C4-2B (cell line): ENCODE measurements at regions not wholly inside any gene's neighbourhood (a gene's known extent, or its start where the extent isn't known, plus 50 kb on each side); places are given as distances from the start of the nearest gene placed in this dataset.

ENCODE experiments used
- ZFX ChIP-seq: fragments of 450-650 bp; IDR thresholded peaks from 2 replicates; pipeline ENCODE4 v1.6.1; 2017
- TF ChIP-seq, protein P1 (sequence below): fragments of 450-650 bp; conservative IDR thresholded peaks from 2 replicates; pipeline ENCODE4 v1.5.1; 2017; ENCODE audit warnings: mild to moderate bottlenecking

DNA sequence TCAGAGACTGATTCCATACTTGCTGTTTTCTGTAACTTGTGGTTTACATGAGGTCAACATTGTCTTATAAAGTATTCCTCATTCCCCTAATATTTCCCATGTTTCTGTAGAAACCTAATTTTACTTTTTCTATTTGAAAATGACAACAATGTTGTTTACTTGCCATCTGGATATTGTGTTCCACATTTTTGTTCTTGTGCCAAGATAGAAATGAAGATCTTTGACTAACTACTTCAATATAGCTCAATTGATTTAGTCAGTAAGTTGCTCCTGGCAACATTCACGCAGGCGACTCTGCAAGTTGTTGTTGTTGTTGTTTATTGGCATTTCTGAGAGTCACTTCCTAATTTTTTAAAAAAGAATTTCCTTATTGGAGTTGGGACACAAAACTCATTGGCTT lies 69.5 kb downstream of the CAVIN2 start:
- TF ChIP-seq, protein P1, sequence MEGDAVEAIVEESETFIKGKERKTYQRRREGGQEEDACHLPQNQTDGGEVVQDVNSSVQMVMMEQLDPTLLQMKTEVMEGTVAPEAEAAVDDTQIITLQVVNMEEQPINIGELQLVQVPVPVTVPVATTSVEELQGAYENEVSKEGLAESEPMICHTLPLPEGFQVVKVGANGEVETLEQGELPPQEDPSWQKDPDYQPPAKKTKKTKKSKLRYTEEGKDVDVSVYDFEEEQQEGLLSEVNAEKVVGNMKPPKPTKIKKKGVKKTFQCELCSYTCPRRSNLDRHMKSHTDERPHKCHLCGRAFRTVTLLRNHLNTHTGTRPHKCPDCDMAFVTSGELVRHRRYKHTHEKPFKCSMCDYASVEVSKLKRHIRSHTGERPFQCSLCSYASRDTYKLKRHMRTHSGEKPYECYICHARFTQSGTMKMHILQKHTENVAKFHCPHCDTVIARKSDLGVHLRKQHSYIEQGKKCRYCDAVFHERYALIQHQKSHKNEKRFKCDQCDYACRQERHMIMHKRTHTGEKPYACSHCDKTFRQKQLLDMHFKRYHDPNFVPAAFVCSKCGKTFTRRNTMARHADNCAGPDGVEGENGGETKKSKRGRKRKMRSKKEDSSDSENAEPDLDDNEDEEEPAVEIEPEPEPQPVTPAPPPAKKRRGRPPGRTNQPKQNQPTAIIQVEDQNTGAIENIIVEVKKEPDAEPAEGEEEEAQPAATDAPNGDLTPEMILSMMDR, result no peak
- no peak for TF ChIP-seq ZFX
